ENCODE measurements at regions not wholly inside any gene's neighbourhood (a gene's known extent, or its start where the extent isn't known, plus 50 kb on each side); places are given as distances from the start of the nearest gene placed in this dataset.

GRCh38 chr12:126651133-126651532, 1585.9 kb downstream of the AACS start:
- no peak for DNase-seq
- H3K4me1 ChIP-seq (replicated peaks in 1 of 2), result no peaks in the 10 kb centered on the region
- 81 to 89% (median 83%) methylated on average over 5 of the region's 5 CpGs for WGBS, 4 donors
- no peak overlapping the region for H3K4me3 ChIP-seq
- no peaks in the 10 kb centered on the region for H3K36me3 ChIP-seq (replicated peaks in 1 of 2)
- TF ChIP-seq CTCF (IDR thresholded peaks at IDR 0.05) (no peak), POLR2A (IDR thresholded peaks at IDR 0.05) (no peak)
- no peak overlapping the region for H3K27ac ChIP-seq
- intact Hi-C loops (cut with DNase I), result no loop called here
- no peaks in the 10 kb centered on the region for H3K27me3 ChIP-seq
- no peaks in the 10 kb centered on the region for H3K9me3 ChIP-seq (replicated peaks in 1 of 3)

- no peak for DNase-seq
- WGBS, 4 donors, result 39 to 46% (median 42%) methylated on average over 6 of the region's 6 CpGs
- Histone ChIP-seq H3K27me3 (no peaks in the 10 kb centered on the region), H3K4me3 (no peak overlapping the region), H3K9me3 (replicated peaks in 1 of 3) (no peaks in the 10 kb centered on the region), H3K4me1 (replicated peaks in 1 of 2) (no peaks in the 10 kb centered on the region), H3K27ac (no peak overlapping the region), H3K36me3 (replicated peaks in 1 of 2) (no peaks in the 10 kb centered on the region)
- TF ChIP-seq CTCF (IDR thresholded peaks at IDR 0.05) (peak in 1 of 6 experiments; percentile 22), POLR2A (IDR thresholded peaks at IDR 0.05) (no peak)
- intact Hi-C loops (cut with DNase I), result no loop called here
Measured at GRCh38 chr12:126663304-126664094, 1598.3 kb downstream of the AACS start.

GRCh38 chr12:126667339-126667738, 1599.6 kb upstream of the TMEM132C start:
- TF ChIP-seq CTCF (IDR thresholded peaks at IDR 0.05) (no peak), POLR2A (IDR thresholded peaks at IDR 0.05) (no peak)
- Histone ChIP-seq H3K27ac (no peak overlapping the region), H3K4me3 (no peak overlapping the region), H3K9me3 (replicated peaks in 1 of 3) (no peaks in the 10 kb centered on the region), H3K27me3 (no peaks in the 10 kb centered on the region), H3K36me3 (replicated peaks in 1 of 2) (no peaks in the 10 kb centered on the region), H3K4me1 (replicated peaks in 1 of 2) (no peaks in the 10 kb centered on the region)
- no peak for DNase-seq
- intact Hi-C loops (cut with DNase I), result no loop called here
- 65 to 70% (median 66%) methylated on average over 4 of the region's 4 CpGs for WGBS, 4 donors

GRCh38 chr12:126668538-126668937, 1598.4 kb upstream of the TMEM132C start:
- TF ChIP-seq CTCF (IDR thresholded peaks at IDR 0.05) (no peak), POLR2A (IDR thresholded peaks at IDR 0.05) (no peak)
- WGBS, 4 donors, result 49 to 60% (median 58%) methylated on average over 1 of the region's 1 CpG
- intact Hi-C loops (cut with DNase I), result no loop called here

More at GRCh38 chr12:126668538-126668937, 1598.4 kb upstream of the TMEM132C start:
- Histone ChIP-seq H3K4me1 (replicated peaks in 1 of 2) (no peaks in the 10 kb centered on the region), H3K9me3 (replicated peaks in 1 of 3) (no peaks in the 10 kb centered on the region), H3K27me3 (no peaks in the 10 kb centered on the region), H3K36me3 (replicated peaks in 1 of 2) (no peaks in the 10 kb centered on the region), H3K4me3 (no peak overlapping the region), H3K27ac (peak overlapping the region in 2 of 5 donors; percentile 34 to 61)
- peak in 4 of 7 donors; percentile 19 to 70 (median 32) for DNase-seq

Measured in adrenal gland (tissue), 9 donors.